GM12875 (cell line): ENCODE measurements at regions not wholly inside any gene's neighbourhood (a gene's known extent, or its start where the extent isn't known, plus 50 kb on each side); places are given as distances from the start of the nearest gene placed in this dataset.

Experiments
- H3K4me3 ChIP-seq: one replicate; pipeline ENCODE4 v1.5.1; 2011; ENCODE audit warnings: low read depth, low read length, control low read depth
- TF ChIP-seq, protein P1 (sequence below): IDR thresholded peaks from 2 replicates; pipeline ENCODE4 v1.5.1; 2011; ENCODE audit warnings: low read depth, mild to moderate bottlenecking, control low read depth, inconsistent platforms, low read length, moderate library complexity, borderline replicate concordance; ENCODE audit not compliant: insufficient read depth

DNA sequence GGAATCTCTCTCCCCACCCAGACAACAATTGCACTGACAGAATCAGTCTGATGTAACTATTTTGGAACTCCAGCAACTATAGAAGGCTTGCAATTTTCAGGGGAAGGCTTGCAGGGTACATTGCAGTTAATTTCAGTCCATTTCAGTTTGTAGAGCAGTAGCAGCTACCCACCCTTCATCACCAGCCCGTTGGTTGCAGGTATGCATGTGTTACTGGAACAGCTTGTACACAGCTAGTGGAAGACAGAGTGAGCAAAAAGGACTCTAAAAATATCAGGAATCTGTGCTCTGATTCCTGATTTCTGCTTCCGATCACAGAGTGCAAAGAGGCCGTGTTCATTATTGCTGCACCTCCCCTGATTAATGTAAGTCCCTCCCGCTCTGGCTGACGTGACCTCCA is 449.0 kb downstream of the NPHP4 start:
- TF ChIP-seq, protein P1, sequence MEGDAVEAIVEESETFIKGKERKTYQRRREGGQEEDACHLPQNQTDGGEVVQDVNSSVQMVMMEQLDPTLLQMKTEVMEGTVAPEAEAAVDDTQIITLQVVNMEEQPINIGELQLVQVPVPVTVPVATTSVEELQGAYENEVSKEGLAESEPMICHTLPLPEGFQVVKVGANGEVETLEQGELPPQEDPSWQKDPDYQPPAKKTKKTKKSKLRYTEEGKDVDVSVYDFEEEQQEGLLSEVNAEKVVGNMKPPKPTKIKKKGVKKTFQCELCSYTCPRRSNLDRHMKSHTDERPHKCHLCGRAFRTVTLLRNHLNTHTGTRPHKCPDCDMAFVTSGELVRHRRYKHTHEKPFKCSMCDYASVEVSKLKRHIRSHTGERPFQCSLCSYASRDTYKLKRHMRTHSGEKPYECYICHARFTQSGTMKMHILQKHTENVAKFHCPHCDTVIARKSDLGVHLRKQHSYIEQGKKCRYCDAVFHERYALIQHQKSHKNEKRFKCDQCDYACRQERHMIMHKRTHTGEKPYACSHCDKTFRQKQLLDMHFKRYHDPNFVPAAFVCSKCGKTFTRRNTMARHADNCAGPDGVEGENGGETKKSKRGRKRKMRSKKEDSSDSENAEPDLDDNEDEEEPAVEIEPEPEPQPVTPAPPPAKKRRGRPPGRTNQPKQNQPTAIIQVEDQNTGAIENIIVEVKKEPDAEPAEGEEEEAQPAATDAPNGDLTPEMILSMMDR = no peak
- H3K4me3 ChIP-seq = no peak overlapping the region

DNA sequence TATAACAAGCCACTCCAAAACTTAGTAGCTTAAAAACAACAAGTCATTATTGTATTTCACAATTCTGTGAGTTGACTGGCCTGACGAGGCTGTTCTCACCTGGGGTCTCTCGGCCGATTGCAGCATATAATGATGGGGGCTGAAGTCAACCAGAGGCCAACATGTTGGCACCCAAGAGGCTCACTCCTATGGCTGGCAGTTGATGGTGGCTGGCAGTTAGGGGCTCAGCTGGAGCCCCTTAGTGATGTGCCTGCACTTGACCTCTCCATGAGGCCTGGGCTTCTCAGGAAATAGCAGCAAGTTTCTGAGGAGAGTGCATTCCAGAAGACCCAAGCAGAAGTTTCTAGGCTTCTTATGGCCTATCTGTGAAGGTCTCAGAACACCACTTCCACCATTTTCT is 459.4 kb downstream of the NPHP4 start:
- no peak overlapping the region for H3K4me3 ChIP-seq
- TF ChIP-seq, protein P1 = no peak

GRCh38 chr1:5526822-5527551 is 465.2 kb downstream of the NPHP4 start:
- no peak overlapping the region for H3K4me3 ChIP-seq
- TF ChIP-seq, protein P1 = no peak

DNA sequence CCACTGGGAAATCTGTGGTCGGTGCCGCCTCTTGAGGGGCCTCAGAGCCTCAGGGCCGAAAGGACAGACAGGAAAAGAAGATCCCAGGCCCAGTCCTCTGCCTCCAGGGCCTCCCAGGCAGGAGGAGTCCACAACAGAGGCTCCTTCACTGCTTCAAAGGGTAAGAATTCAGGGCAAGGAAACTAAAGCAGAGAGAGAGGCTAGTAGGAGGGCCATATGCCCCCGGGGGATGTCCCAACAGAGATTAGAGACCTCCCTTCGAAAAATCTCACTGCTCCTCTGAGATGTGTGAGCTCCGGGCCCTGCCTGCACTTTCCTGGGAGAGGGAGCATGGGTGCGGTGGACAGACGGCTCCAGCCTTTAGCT is 465.9 kb downstream of the NPHP4 start:
- TF ChIP-seq, protein P1 = no peak
- no peak overlapping the region for H3K4me3 ChIP-seq

- TF ChIP-seq, protein P1 = no peak
- H3K4me3 ChIP-seq = no peak overlapping the region
These were observed 466.4 kb downstream of the NPHP4 start for GRCh38 chr1:5525597-5526384.

DNA sequence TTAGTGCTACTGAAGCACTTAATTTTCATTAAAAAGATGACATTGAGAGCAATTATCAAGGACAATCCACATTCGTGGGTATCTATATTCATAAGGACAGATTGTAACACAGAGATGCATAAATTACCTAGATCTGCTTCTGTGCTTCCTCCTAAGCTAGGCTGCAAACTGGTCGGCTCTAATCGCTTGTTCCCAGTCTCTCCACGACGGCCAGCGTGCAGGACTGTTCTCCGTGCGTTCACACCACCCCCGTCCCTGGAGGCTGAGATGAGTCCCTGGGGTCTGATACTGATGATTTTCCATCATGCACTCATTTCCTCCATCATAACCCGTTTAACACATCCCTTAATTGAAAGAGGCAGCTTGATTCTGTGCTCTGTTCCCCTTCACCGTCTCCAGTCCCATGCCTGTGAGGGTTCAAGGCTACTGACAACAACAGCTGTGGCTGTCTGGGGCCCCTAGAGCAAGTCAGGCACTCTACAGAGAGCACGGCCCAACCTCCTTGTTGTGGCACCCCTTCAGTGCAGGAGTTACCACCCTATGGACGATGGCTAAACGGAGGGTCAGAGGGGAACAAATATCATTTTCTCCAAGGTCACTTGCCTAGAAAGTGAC is 469.6 kb downstream of the NPHP4 start:
- no peak overlapping the region for H3K4me3 ChIP-seq
- TF ChIP-seq, protein P1 = no peak
